Brain microvascular endothelial cell (primary cell): ENCODE measurements at regions not wholly inside any gene's neighbourhood (a gene's known extent, or its start where the extent isn't known, plus 50 kb on each side); places are given as distances from the start of the nearest gene placed in this dataset.
A peak's percentile ranks its signal among the peaks of the same experiment; 100 is the strongest.
"Not testable (repeated sequence)": the region's sequence is repeated elsewhere in the genome, so short reads cannot be mapped to it uniquely, and the experiment has no call there.

ENCODE experiments used
- DNase-seq: peaks from one replicate; pipeline ENCODE4 v3.0.0-alpha.2; 2020
- H3K27ac ChIP-seq: fragments of 250-450 bp; sonication (Bioruptor Pico); 2 replicates; pipeline ENCODE4 v1.5.1; 2020; ENCODE audit warnings: mild to moderate bottlenecking, moderate library complexity
- H3K27me3 ChIP-seq: fragments of 250-450 bp; sonication (Bioruptor Pico); replicated peaks from 2 replicates; pipeline ENCODE4 v1.5.1; 2020; ENCODE audit warnings: mild to moderate bottlenecking
- H3K36me3 ChIP-seq: fragments of 250-450 bp; sonication (Bioruptor Pico); replicated peaks from 2 replicates; pipeline ENCODE4 v1.5.1; 2020; ENCODE audit warnings: mild to moderate bottlenecking
- H3K4me3 ChIP-seq: 2 replicates; pipeline ENCODE4 v1.5.1; 2011; ENCODE audit warnings: low read depth, mild to moderate bottlenecking, control low read depth, low read length, moderate library complexity
- CTCF ChIP-seq: IDR thresholded peaks from 2 replicates; pipeline ENCODE4 v1.5.1; 2011; ENCODE audit warnings: low read depth, mild to moderate bottlenecking, moderate library complexity, low read length, control low read depth, inconsistent platforms; ENCODE audit errors: missing control alignments
- in situ Hi-C: cut with HindIII; loops from 2 replicates; pipeline ENCODE4 v1.10.0; 2017; ENCODE audit warnings: low sequenced_read_pairs, low pct_ligation_motif_present

GRCh38 chr6:85236636-85237035 is 213.2 kb upstream of the NT5E start:
- Histone ChIP-seq H3K27me3 (no peaks in the 10 kb centered on the region), H3K36me3 (no peaks in the 10 kb centered on the region), H3K27ac (no peak overlapping the region), H3K4me3 (no peak overlapping the region)
- TF ChIP-seq CTCF: no peak
- in situ Hi-C loops: no loop called here
- DNase-seq: no peak

DNA sequence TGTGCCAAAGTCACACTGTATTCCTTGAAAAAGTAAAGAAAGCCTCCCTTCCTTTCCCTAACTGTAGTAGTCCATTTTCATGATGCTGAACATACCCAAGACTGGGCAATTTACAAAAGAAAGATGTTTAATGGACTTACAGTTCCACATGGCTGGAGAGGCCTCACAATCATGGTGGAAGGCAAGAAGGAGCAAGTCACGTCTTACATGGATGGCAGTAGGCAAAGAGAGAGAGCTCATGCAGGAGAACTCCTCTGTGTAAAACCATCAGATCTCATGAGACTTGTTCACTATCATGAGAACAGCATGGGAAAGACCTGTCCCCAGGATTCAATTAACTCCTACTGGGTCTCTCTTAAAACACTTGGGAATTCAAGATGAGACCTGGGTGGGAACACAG is 222.5 kb upstream of the NT5E start:
- H3K4me3 ChIP-seq, DNase-seq, H3K36me3 ChIP-seq, H3K27me3 ChIP-seq, H3K27ac ChIP-seq, in situ Hi-C loops: not testable (repeated sequence)

GRCh38 chr6:85212794-85213193 is 237.1 kb upstream of the NT5E start:
- H3K4me3 ChIP-seq, DNase-seq, H3K36me3 ChIP-seq, H3K27me3 ChIP-seq, H3K27ac ChIP-seq, in situ Hi-C loops: not testable (repeated sequence)

GRCh38 chr6:85195243-85195642 is 254.6 kb upstream of the NT5E start:
- TF ChIP-seq CTCF: no peak
- Histone ChIP-seq H3K36me3 (no peaks in the 10 kb centered on the region), H3K27ac (no peak overlapping the region), H3K4me3 (no peak overlapping the region), H3K27me3 (no peaks in the 10 kb centered on the region)
- in situ Hi-C loops: no loop called here
- no peak for DNase-seq

GRCh38 chr6:85193339-85193738 is 256.5 kb upstream of the NT5E start:
- no peaks in the 10 kb centered on the region for H3K36me3 ChIP-seq
- no peak overlapping the region for H3K4me3 ChIP-seq
- H3K27me3 ChIP-seq: no peaks in the 10 kb centered on the region
- no peak for TF ChIP-seq CTCF
- in situ Hi-C loops: no loop called here
- DNase-seq: no peak
- no peak overlapping the region for H3K27ac ChIP-seq

DNA sequence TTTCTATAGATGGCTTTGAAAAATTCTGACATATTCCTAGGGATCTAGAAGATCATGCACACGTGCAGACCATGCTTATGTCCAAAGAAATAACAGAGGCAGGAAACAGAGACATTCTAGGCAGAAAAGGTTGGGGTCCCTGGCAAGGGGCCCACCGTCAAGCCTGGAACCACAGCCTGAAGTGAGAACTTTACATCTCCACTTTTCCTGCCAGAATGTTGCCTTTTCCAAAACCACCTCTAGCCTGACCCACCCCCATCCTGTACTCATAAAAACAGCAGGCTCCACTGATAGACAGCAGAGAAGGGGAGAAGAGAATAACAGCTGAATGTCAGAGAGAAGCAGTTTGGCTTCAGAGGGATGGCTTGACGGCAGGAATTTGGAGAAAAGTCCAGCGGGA is 257.3 kb upstream of the NT5E start:
- Histone ChIP-seq H3K36me3 (no peaks in the 10 kb centered on the region), H3K4me3 (no peak overlapping the region), H3K27ac (no peak overlapping the region), H3K27me3 (no peaks in the 10 kb centered on the region)
- in situ Hi-C loops: no loop called here
- no peak for TF ChIP-seq CTCF
- no peak for DNase-seq

GRCh38 chr6:85192186-85192585 is 257.7 kb upstream of the NT5E start:
- Histone ChIP-seq H3K36me3 (no peaks in the 10 kb centered on the region), H3K27me3 (no peaks in the 10 kb centered on the region), H3K4me3 (no peak overlapping the region), H3K27ac (peak overlapping the region; percentile 72)
- no peak for TF ChIP-seq CTCF
- peak; percentile 65 for DNase-seq
- in situ Hi-C loops: no loop called here
